HG02623 (cell line): ENCODE measurements at regions not wholly inside any gene's neighbourhood (a gene's known extent, or its start where the extent isn't known, plus 50 kb on each side); places are given as distances from the start of the nearest gene placed in this dataset.
"Not testable (repeated sequence)": the region's sequence is repeated elsewhere in the genome, so short reads cannot be mapped to it uniquely, and the experiment has no call there.

Source experiments
- ATAC-seq: cut with Tn5 transposase; IDR thresholded peaks from one replicate; pipeline ENCODE4 v1.9.1; 2021; ENCODE audit warnings: moderate library complexity; ENCODE audit not compliant: unreplicated experiment

DNA sequence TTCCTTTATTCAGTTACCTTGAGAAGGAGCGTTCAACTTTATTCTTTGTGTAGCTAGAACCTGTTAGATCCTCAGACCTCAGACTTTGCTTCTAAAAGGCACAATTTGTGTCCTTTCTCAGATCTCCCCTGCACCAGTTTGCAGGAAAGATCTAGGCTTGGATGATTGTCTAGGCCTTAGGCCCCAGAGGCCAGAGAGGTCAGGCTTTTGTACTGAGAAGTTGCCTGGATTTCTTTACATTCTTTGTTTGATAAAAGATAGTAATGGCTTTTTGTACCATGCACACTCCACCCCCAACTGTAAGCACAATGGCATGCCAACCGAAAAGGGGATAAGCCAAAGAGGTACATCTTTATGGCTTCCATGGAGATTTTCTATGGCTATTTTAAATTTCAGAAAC lies 719.6 kb upstream of the NR2F2 start:
- ATAC-seq: no peak

GRCh38 chr15:95615436-95615835 lies 715.1 kb upstream of the NR2F2 start:
- no peak for ATAC-seq

GRCh38 chr15:95616306-95616705 lies 714.2 kb upstream of the NR2F2 start:
- no peak for ATAC-seq

DNA sequence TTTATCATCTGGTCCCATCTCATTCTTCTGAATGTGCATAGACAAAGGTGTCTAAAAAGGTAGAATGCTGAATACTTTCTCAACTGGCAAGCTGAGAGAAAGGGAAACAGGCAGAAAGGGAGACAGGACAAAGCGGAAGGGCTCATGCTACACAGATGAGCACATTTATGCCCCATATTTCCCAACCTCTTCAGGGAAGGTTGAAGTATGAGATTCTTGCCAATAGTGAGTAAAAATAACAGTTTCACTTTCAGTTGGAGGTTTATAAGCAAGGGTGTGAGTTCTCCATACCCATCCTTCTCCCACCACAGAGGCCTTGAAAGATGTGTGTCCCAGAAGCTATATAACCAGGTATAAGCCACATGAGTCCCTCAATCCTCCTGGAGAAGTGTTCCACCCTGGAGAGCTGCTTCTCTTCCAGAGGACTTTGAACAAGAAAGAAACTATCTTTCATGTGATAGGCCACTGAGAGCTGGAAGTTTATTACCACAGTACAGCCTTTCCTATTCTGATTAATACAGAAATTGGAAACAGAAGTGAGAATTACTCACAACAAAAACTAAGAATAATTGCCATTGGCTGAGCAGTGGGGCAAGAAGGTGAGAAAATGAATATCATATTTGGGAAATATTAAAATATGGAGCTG lies 709.4 kb upstream of the NR2F2 start:
- ATAC-seq: no peak

- no peak for ATAC-seq
Measured at GRCh38 chr15:95622843-95623242, 707.7 kb upstream of the NR2F2 start.

DNA sequence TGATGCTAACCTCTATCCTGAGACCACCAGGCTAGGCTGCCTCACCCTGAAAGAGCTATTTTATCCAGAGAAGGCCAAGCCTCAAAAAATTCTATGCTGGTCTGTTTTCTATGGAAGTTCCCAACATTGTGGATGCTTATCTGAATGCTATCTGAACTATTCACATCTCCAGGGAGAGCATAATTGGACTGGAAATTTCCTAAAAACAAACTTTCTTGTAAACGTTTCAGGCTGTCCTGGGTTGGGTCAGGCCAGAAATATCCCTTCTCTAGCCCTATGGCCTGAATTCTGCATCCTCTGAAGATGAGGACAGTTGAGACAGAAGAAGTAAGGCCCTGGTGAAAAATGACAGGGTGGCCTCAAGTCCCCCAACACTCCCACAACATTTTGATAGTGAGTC lies 706.4 kb upstream of the NR2F2 start:
- no peak for ATAC-seq

DNA sequence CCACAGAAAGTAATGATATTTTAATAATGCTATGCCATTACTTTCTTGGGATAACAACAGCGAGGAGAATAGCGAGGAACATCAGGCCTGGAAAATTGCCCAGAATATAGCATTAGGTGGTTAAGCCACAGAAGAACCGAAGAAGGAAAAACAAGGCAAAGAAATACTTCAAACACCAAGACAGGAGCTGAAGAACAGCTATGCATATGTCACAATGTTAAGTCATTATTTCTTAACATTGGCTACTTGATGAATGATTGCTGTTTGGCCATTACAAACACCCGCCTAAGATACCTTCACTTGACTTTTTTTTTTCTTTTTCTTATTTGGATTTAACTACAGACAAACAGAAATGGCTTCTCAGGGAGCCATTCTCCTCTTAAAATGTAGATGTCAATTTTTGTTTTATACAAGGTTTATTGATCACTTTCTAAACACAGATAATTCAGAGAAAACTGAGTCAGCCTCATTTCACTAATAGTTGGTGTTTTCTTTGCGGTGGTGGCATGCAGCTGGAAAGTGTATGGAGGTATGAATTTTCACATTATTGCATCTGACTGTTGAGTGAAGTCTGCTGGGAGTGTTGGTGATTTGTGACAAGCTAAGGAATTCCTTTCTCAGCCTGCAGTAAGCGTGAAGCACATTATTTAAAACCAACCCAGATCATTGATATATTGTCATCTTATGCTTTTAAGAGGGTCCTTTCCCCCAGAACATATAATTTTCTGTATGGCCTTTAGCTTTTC lies 705.7 kb upstream of the NR2F2 start:
- ATAC-seq: no peak

GRCh38 chr15:95626501-95627361 lies 703.8 kb upstream of the NR2F2 start:
- ATAC-seq: no peak

DNA sequence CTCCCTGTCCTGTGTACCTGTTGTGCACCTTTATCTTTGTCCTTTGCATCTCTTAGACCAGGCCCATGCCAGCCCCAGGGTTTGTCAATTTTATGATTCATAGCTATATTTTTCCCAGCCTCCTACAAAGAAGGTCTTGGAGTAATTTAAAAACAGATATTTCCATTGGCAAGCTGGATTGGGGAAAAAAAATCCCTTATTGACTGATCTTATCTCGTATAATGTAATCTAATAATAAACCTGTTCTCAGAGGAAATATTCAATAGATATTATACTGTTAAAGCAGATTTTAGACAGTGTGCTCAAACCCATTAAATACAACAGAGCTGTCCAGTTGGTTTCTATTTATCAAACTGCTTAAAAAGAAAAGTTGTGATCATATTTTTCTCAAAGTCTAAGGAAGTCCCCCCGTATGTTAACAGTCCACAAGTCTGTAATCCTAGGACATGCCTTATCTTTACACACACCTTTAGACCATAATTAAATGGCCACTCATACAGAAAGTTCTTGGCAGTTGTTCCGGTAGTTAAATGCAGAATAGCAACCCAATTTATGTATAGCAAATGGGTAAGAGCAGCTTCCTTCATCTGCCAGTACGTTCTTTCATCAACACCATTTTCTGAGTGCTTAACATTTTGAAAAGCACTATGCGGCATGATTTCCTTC lies 700.9 kb upstream of the NR2F2 start:
- ATAC-seq: no peak

DNA sequence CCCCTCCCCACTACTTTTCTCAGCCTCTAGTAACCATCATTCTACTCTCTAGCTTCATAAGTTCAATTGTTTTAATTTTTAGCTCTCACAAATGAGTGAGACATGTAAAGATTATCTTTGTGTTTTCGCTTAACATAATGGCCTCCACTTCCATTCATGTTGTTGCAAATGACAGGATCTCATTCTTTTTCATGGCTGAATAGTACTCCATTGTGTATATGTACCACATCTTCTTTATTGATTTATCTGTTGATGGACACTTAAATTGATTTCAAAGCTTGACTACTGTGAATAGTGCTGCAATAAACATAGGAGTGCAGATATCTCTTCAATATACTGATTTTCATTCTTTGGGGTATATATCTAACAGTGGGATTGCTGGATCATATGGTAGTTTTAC lies 699.8 kb upstream of the NR2F2 start:
- ATAC-seq: no peak

GRCh38 chr15:95635666-95636065 lies 694.8 kb upstream of the NR2F2 start:
- ATAC-seq: no peak

GRCh38 chr15:95636107-95636506 lies 694.4 kb upstream of the NR2F2 start:
- ATAC-seq: no peak

GRCh38 chr15:95637234-95637633 lies 693.3 kb upstream of the NR2F2 start:
- ATAC-seq: not testable (repeated sequence)

DNA sequence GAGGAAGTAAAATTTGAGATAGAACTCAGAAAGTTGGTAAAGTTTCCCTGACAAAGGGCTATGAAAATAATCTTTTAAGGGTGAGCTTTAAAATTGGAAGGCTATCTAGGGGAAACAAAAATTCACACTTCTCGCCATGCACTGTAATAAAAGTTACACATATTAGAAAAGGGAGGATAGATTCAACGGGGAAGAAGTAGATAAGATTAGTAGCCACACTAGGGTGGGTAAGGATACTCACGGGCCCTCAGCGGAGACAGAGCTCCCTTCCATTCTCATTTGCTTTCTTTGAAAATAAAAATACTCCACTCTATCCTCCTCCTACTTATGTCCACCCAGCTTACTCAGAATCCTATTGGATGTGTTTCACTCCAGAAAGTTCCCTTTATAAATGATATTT lies 691.3 kb upstream of the NR2F2 start:
- no peak for ATAC-seq

DNA sequence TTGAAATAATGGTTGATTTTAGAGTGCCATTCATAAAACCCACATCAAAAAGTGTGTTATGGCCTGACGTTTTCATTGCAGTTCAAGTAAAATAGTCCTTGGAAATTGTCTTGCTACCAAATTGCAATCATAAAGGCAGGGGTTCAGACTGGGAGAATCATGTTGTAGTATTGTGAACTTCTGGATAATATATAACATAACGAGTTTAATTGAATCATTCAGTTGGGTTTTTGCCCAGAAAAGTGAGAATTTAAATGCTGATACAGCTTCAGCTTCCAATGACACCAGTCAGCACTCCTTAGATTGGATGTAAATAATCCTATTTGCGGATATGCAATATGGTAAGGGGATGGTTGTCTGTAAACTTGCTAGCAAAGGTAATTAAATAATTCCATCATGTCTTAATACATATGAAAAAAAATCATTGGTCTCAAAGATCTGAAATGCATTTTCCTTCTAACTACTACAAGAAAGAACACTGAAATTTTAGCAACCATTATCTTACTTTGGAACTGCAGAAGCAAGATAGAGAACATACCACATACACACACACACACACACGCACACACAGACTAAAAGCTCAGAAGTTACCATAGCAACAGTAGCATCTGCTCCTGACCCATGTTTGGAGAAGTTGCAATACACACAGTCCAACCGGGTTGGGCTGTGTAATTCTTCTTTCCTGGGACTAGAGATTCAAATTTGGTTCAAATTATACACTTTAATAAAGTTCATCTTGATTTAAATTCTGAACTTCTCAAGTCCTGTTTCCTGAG lies 686.2 kb upstream of the NR2F2 start:
- ATAC-seq: no peak

GRCh38 chr15:95645791-95646338 lies 684.6 kb upstream of the NR2F2 start:
- ATAC-seq: no peak

DNA sequence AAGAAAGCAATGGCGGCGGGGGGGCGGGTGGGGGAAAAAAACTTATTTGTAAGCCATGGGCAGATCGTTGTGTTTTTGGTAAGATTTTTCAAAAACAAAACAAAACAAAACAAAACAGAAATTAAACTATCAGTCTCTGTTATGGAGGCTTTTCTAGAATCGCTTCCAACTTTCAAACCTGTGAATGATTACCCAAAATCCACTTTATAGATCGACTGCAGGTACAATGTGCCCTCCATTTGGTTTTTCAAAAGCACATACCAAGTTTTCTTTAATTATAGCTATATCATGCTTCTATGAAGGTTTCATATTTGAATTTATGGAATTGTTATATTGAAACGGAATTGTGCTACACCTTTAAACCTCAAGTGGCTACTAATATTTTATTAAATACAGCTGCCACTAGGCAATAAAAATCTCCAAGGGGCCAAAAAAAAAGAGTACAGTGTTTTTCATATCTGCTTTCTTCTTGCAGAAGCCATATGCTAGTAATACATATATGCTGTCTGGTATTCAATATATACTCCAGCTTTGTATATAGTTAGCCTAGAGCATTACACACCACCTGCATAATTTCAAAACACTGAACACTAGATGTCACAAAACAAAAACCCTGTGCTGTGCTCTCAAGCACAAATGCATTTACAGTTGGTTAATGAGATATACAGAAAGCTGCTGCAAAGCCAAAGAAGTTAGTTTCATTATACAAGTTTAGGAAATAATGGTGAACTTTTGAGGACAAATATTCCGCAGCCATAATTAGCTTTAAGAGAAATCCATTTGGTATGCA lies 683.8 kb upstream of the NR2F2 start:
- ATAC-seq: no peak

DNA sequence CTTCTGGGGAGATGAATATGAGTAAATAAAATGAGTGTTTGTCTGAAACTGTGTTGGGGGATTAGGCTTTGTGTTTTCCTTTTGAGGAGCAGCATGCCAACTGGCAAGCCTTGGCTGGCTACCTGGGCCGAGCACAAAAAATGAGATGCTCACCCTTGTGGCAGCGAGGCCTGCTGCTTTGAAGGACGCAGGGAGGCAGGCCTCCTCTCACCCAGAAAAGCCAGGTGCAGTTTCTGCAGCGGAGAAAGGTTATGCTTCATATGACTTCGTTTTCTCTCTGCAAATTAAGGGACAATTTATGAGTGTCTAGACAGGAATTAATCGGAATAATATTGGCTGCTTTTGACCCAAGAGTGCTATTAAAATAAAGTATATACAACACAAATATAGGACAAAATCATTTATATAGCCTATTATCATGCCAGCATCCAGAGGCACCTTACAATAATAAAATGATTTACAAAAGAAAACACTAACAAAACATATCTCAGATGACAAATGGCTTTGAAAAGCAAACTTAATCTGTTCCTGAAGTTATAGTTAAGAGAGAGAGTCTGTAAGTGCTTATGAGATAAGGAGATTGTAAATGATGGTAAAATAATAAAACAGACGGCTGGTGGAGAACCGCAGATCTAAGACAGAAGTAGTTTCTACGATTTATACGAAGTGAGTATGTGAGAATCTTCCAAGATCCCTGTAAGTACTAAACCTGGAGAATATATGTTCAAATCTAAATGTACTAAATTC lies 682.8 kb upstream of the NR2F2 start:
- ATAC-seq: no peak

GRCh38 chr15:95653361-95653805 lies 677.1 kb upstream of the NR2F2 start:
- no peak for ATAC-seq
